ENCODE measurements at regions not wholly inside any gene's neighbourhood (a gene's known extent, or its start where the extent isn't known, plus 50 kb on each side); places are given as distances from the start of the nearest gene placed in this dataset.

DNA sequence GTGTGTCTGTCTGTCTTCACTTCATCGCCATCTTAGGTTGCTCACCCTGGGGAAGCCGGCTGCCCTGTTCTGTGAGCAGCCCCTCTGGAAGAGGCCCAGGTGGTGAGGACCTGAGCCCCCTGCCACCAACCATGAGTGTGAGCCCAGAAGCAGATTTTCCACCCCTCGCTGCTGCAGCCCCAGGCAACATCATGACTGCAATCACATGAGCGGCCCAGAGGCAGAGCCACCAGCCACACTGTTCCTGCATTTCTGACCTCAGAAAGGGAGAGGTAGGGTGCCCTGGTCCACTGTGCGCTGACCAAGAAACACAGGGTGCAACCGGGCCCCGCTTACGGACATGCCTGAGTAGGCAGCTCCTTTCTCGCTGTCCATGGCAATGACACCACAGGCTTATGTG, 92.3 kb upstream of the IQSEC1 start:
- no peak for DNase-seq (ENCODE audit: low read depth)
- H3K4me3 ChIP-seq (ENCODE audit: low read depth, low read length), result no peak overlapping the region
- TF ChIP-seq, protein P1, sequence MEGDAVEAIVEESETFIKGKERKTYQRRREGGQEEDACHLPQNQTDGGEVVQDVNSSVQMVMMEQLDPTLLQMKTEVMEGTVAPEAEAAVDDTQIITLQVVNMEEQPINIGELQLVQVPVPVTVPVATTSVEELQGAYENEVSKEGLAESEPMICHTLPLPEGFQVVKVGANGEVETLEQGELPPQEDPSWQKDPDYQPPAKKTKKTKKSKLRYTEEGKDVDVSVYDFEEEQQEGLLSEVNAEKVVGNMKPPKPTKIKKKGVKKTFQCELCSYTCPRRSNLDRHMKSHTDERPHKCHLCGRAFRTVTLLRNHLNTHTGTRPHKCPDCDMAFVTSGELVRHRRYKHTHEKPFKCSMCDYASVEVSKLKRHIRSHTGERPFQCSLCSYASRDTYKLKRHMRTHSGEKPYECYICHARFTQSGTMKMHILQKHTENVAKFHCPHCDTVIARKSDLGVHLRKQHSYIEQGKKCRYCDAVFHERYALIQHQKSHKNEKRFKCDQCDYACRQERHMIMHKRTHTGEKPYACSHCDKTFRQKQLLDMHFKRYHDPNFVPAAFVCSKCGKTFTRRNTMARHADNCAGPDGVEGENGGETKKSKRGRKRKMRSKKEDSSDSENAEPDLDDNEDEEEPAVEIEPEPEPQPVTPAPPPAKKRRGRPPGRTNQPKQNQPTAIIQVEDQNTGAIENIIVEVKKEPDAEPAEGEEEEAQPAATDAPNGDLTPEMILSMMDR (IDR thresholded peaks at IDR 0.05; ENCODE audit: control insufficient read depth, extremely low read depth, insufficient read depth), result no peak

DNA sequence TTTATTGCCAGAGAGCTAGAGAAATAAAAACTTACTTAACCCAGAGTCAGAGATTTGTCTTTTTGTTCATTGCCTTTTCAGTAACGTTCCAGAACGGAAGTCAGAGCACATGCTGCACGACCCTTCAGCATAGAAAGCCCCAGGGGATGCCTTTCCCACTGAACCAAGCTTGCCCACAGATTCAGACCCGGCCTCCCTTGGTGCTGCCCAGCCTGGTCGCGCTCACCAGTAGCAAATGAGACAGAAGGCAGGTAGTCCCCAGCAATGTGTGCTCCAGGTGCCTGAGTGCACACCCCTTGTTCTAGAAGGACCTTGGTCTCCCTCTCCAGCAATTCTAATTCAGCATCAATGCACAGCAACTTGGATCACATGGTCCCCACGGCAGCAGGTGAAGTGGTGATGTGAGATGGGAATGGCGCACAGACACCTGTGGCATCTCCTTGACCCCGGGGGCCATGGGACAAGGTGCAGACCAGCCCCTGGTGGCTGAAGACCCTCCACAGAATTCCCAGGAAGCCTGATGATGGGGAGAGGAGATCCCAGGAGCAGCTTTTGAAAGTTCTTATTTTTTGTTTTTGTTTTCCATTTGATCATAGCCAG, 91.8 kb upstream of the IQSEC1 start:
- TF ChIP-seq, protein P1 (IDR thresholded peaks at IDR 0.05; ENCODE audit: control insufficient read depth, extremely low read depth, insufficient read depth), result no peak
- H3K4me3 ChIP-seq (ENCODE audit: low read depth, low read length), result no peak overlapping the region
- no peak for DNase-seq (ENCODE audit: low read depth)

DNA sequence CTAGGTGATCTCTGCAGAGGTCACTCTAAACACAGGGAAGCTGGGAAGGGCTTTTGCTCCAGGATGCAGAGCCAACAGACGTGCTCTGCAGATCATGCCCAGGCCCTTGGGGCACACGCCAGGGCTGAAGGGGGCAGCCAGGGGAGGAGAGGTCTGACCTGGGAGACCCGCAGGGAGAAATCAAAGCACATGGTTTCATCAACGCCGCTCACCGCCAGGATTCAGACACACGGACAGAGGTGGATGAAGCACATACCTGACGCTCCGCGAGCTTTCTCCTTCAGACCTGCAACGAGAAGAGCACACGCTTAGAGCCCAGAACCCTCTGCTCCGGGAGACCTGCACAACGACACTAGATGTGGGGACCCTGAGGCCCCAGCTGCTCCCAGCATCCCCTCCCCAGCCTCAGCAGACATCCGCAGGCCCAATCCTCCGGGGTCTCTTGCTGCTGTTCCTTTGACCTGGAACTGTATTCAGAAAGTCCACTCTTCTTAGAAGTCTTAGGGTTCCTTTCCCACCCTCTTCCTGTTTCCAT, 90.7 kb upstream of the IQSEC1 start:
- H3K4me3 ChIP-seq (ENCODE audit: low read depth, low read length), result no peak overlapping the region
- TF ChIP-seq, protein P1 (IDR thresholded peaks at IDR 0.05; ENCODE audit: control insufficient read depth, extremely low read depth, insufficient read depth), result no peak

DNA sequence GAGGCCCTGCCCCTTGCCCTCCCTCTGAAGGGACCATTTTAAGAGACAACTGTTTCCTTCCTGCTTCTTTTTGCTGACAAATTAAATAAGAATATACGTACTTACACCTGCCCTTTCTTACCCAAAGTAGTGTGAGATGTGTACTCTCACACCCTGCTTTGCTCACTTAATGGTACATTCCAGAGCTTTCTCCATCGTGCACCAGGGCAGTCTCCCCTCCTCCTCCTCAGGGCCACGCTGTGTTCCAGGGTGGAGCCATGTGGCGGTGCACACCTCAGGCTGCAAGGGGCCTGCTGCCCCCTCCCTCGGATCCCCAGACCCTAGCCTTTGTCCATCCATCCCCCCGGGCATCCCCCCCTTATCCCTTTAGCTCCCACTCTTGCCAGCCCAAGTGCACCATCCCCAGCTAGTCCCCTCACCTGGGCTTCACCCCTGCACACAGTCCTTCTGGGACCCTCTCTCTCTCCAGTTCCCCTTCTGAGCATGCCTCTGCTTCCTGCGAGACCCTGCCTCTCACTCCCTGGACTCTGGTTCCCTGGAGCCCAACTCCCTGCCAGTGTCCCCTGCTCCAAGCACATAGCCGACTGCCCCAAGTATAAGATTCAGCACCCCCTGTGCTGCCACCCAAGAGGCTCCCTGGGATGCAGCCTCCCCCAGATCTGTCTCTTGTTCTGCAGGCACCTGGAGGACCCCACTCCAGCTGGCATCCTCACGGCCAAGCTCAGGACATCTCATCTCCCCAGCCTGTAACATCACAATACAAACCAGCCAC, 89.5 kb upstream of the IQSEC1 start:
- TF ChIP-seq, protein P1 (IDR thresholded peaks at IDR 0.05; ENCODE audit: control insufficient read depth, extremely low read depth, insufficient read depth), result no peak
- no peak for DNase-seq (ENCODE audit: low read depth)
- no peak overlapping the region for H3K4me3 ChIP-seq (ENCODE audit: low read depth, low read length)

More for the DNA sequence above, 90.7 kb upstream of the IQSEC1 start:
- DNase-seq (ENCODE audit: low read depth), result no peak

DNA sequence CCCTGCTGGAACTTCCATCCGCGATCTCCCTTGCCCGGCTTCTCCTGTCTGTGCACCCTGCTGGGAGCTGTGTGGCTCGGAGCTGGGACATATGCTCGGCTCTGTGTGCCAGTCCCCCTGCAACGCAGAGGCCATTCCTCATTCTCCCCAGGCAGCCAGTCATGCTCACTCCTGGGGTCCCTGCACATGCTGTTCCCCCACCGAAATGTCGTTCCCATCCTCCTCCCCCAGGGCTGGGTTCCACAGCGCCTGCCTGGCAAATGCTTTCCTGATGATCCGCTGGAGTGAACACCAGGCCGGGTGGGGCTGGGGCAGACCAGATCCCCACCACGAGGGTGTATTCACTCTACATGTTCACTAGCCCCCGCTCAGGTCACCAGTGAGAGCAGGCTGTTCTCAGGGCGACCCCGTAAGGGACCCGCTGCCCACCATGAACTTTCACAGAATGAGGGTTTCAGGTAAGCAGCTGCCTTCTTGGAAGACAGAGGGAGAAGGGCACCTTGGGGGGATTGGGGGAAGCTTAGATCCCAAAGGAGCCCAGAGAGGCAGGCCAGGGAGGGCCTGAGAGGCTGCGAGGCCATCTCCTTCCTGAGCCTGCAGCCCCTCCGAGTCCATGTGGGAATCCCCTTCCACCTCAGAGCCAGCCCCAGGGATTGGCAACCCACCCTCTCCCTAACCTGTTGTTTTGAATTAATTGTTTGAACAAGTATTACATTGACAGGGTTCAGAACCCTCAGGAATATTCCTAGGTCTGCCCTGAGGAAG, 88.7 kb upstream of the IQSEC1 start:
- H3K4me3 ChIP-seq (ENCODE audit: low read depth, low read length), result no peak overlapping the region
- no peak for DNase-seq (ENCODE audit: low read depth)
- TF ChIP-seq, protein P1 (IDR thresholded peaks at IDR 0.05; ENCODE audit: control insufficient read depth, extremely low read depth, insufficient read depth), result no peak

DNA sequence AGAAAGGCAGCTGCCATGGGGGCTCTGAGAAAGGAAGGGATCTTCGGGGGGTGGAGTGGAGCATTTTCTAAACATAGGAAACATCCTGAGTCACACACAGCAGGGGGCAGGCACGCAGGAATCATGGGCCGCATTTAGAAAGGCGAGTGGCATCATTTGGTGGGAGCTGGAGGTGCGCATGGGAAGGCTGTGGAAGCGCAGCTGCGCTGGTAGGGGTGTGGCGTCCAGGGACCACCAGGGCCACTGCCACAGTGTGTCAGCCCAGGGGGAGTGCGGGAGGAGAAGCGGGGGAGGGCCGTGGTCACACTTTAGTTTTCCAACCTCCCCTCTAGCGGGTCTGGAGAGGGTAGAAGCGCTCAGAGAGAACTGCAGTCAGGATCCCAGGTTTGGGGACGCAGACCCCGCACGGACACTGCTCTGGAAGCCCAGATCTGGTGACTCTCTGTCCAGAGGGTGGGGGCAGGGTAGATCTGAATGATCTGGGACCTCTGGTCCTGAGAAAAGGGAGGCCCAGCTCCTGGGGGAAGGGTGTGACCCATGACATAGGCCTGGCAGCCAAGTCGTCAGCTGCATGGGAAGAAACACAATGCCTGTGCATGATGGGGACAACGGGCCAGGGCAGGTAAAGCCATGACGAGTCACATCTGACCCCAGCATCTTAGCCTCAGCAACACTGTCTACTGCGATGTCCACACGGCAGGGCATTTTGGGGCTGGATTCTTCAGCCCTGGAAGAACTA, 88.0 kb upstream of the IQSEC1 start:
- no peak for DNase-seq (ENCODE audit: low read depth)
- no peak overlapping the region for H3K4me3 ChIP-seq (ENCODE audit: low read depth, low read length)
- TF ChIP-seq, protein P1 (IDR thresholded peaks at IDR 0.05; ENCODE audit: control insufficient read depth, extremely low read depth, insufficient read depth), result no peak
